ENCODE measurements at regions not wholly inside any gene's neighbourhood (a gene's known extent, or its start where the extent isn't known, plus 50 kb on each side); places are given as distances from the start of the nearest gene placed in this dataset.

DNA sequence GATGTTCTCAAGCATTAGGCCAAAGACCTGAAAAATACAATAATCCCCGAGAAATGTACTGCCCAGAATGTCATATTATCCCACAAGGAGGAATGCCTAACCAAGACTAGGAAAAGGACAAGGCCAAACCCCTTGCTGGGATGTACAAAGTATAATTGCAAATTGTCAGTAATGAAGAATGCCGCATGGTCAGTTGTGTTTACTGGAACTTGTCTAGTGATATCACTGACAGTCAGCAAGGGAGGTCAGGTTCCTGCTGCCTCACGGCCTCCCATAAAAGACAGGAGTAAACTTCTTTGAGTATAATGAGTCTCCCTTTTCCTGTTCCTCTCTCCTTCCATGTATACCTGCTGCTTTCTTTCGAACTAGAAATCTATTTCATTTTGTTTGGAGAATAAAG is 222.8 kb downstream of the RHOU start:
- 100% methylated on average over 1 of the region's 4 CpGs for WGBS (ENCODE audit: insufficient coverage, low lambda C conversion rate)

GRCh38 chr1:228958741-228959140 is 223.5 kb downstream of the RHOU start:
- no peaks in the 10 kb centered on the region for H3K36me3 ChIP-seq (ENCODE audit: control insufficient read depth, insufficient read depth, low read length)

More for the DNA sequence above, 222.8 kb downstream of the RHOU start:
- no peak for DNase-seq
- Histone ChIP-seq H3K4me3 (ENCODE audit: low read length) (no peak overlapping the region), H3K9me3 (ENCODE audit: control insufficient read depth, low read depth, low read length) (no peaks in the 10 kb centered on the region), H3K36me3 (ENCODE audit: control insufficient read depth, insufficient read depth, low read length) (no peaks in the 10 kb centered on the region), H3K27me3 (ENCODE audit: control insufficient read depth, insufficient read depth, low read length) (no peaks in the 10 kb centered on the region), H3K4me1 (ENCODE audit: control insufficient read depth, insufficient read depth, low read length) (no peaks in the 10 kb centered on the region), H3K27ac (ENCODE audit: low read length) (no peak overlapping the region)

DNA sequence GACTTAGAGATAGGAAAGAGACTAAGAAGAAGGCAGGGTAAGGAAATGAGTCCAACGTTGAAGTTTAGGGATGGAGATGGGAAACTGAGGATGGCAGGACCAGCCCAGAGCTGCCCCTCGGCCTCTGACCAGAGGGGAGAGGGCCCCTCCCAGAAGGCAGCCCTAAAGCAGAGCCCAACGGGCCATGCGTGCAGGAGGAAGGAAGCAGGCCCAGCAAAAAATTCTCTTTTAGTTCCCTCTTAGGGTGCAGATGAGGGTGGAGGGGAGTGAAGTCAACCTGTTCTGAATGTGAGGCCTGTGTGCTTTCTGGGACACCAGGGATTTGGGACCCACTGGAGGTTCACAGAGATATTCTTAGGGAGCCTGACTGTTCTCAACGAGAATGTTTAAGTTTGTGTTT is 225.4 kb downstream of the RHOU start:
- H3K27me3 ChIP-seq (ENCODE audit: control insufficient read depth, insufficient read depth, low read length): no peaks in the 10 kb centered on the region
- H3K9me3 ChIP-seq (ENCODE audit: control insufficient read depth, low read depth, low read length): no peaks in the 10 kb centered on the region
- H3K4me1 ChIP-seq (ENCODE audit: control insufficient read depth, insufficient read depth, low read length): peaks cover 12% of the 10 kb centered on the region
- 100% methylated on average over 1 of the region's 5 CpGs for WGBS (ENCODE audit: insufficient coverage, low lambda C conversion rate)
- DNase-seq: no peak
- H3K4me3 ChIP-seq (ENCODE audit: low read length): no peak overlapping the region
- no peak overlapping the region for H3K27ac ChIP-seq (ENCODE audit: low read length)
- no peaks in the 10 kb centered on the region for H3K36me3 ChIP-seq (ENCODE audit: control insufficient read depth, insufficient read depth, low read length)

More at GRCh38 chr1:228958741-228959140, 223.5 kb downstream of the RHOU start:
- 70% methylated on average over 2 of the region's 2 CpGs for WGBS (ENCODE audit: insufficient coverage, low lambda C conversion rate)
- Histone ChIP-seq H3K4me1 (ENCODE audit: control insufficient read depth, insufficient read depth, low read length) (peaks cover 4% of the 10 kb centered on the region), H3K4me3 (ENCODE audit: low read length) (no peak overlapping the region), H3K27me3 (ENCODE audit: control insufficient read depth, insufficient read depth, low read length) (no peaks in the 10 kb centered on the region), H3K9me3 (ENCODE audit: control insufficient read depth, low read depth, low read length) (no peaks in the 10 kb centered on the region), H3K27ac (ENCODE audit: low read length) (no peak overlapping the region)
- no peak for DNase-seq

DNA sequence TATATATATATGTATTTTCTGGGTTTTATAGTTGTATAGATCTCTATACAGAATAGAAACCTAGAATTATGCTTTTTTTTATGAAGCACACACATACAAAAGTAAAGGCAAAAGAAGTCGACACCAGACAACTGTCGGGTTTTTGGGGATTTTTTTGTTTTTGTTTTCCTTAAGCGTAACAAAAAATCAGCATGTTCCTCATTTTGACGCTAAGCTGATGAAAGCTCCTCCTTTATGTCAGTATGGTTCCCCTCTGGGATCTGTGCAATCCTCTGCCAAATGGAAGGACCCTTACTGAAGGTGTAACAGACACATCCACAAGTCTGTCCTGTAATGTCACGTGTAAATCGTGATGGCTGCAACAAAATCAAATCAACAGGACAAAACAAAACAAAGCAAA is 226.2 kb downstream of the RHOU start:
- no peaks in the 10 kb centered on the region for H3K27me3 ChIP-seq (ENCODE audit: control insufficient read depth, insufficient read depth, low read length)
- no peak overlapping the region for H3K4me3 ChIP-seq (ENCODE audit: low read length)
- no peaks in the 10 kb centered on the region for H3K9me3 ChIP-seq (ENCODE audit: control insufficient read depth, low read depth, low read length)
- 100% methylated on average over 1 of the region's 6 CpGs for WGBS (ENCODE audit: insufficient coverage, low lambda C conversion rate)
- no peak overlapping the region for H3K27ac ChIP-seq (ENCODE audit: low read length)
- peaks cover 12% of the 10 kb centered on the region for H3K4me1 ChIP-seq (ENCODE audit: control insufficient read depth, insufficient read depth, low read length)
- no peak for DNase-seq
- no peaks in the 10 kb centered on the region for H3K36me3 ChIP-seq (ENCODE audit: control insufficient read depth, insufficient read depth, low read length)

DNA sequence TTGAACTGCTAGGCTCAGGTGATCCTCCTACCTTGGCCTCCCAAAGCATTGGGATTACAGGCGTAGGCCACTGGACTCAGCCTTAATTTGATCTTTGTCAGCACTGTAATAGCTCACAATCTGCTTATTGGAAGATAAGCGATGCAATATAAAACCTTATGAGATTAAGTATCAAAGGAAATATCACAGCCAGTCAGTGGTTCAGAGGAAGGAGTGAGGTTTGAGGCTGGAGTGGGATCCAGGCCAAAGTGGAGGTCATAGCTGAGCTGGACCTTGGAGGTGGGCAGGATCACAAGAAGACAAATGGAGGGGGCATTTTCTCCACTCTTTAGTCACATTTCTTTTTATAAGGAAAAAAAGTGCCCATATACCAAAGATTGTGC is 228.5 kb downstream of the RHOU start:
- no CpG with 5 or more reads among the region's 2 CpGs for WGBS (ENCODE audit: insufficient coverage, low lambda C conversion rate)
- H3K27ac ChIP-seq (ENCODE audit: low read length): peak overlapping the region; percentile 65
- DNase-seq: no peak

GRCh38 chr1:228964178-228965089 is 229.2 kb downstream of the RHOU start:
- WGBS (ENCODE audit: insufficient coverage, low lambda C conversion rate): 80% methylated on average over 6 of the region's 12 CpGs
- Histone ChIP-seq H3K27ac (ENCODE audit: low read length) (peak overlapping the region; percentile 65), H3K36me3 (ENCODE audit: control insufficient read depth, insufficient read depth, low read length) (no peaks in the 10 kb centered on the region), H3K4me1 (ENCODE audit: control insufficient read depth, insufficient read depth, low read length) (peaks cover 12% of the 10 kb centered on the region), H3K9me3 (ENCODE audit: control insufficient read depth, low read depth, low read length) (no peaks in the 10 kb centered on the region), H3K4me3 (ENCODE audit: low read length) (no peak overlapping the region), H3K27me3 (ENCODE audit: control insufficient read depth, insufficient read depth, low read length) (no peaks in the 10 kb centered on the region)
- DNase-seq: peak; percentile 49 to 65

More for the DNA sequence above, 228.5 kb downstream of the RHOU start:
- no peak overlapping the region for H3K4me3 ChIP-seq (ENCODE audit: low read length)
- peaks cover 12% of the 10 kb centered on the region for H3K4me1 ChIP-seq (ENCODE audit: control insufficient read depth, insufficient read depth, low read length)
- no peaks in the 10 kb centered on the region for H3K9me3 ChIP-seq (ENCODE audit: control insufficient read depth, low read depth, low read length)
- H3K36me3 ChIP-seq (ENCODE audit: control insufficient read depth, insufficient read depth, low read length): no peaks in the 10 kb centered on the region
- no peaks in the 10 kb centered on the region for H3K27me3 ChIP-seq (ENCODE audit: control insufficient read depth, insufficient read depth, low read length)

GRCh38 chr1:228968891-228969606 is 233.8 kb downstream of the RHOU start:
- H3K27me3 ChIP-seq (ENCODE audit: control insufficient read depth, insufficient read depth, low read length): no peaks in the 10 kb centered on the region
- no peak overlapping the region for H3K4me3 ChIP-seq (ENCODE audit: low read length)
- H3K4me1 ChIP-seq (ENCODE audit: control insufficient read depth, insufficient read depth, low read length): peaks cover 6% of the 10 kb centered on the region
- H3K27ac ChIP-seq (ENCODE audit: low read length): no peak overlapping the region
- WGBS (ENCODE audit: insufficient coverage, low lambda C conversion rate): 100% methylated on average over 2 of the region's 15 CpGs
- no peaks in the 10 kb centered on the region for H3K36me3 ChIP-seq (ENCODE audit: control insufficient read depth, insufficient read depth, low read length)
- no peak for DNase-seq
- no peaks in the 10 kb centered on the region for H3K9me3 ChIP-seq (ENCODE audit: control insufficient read depth, low read depth, low read length)

DNA sequence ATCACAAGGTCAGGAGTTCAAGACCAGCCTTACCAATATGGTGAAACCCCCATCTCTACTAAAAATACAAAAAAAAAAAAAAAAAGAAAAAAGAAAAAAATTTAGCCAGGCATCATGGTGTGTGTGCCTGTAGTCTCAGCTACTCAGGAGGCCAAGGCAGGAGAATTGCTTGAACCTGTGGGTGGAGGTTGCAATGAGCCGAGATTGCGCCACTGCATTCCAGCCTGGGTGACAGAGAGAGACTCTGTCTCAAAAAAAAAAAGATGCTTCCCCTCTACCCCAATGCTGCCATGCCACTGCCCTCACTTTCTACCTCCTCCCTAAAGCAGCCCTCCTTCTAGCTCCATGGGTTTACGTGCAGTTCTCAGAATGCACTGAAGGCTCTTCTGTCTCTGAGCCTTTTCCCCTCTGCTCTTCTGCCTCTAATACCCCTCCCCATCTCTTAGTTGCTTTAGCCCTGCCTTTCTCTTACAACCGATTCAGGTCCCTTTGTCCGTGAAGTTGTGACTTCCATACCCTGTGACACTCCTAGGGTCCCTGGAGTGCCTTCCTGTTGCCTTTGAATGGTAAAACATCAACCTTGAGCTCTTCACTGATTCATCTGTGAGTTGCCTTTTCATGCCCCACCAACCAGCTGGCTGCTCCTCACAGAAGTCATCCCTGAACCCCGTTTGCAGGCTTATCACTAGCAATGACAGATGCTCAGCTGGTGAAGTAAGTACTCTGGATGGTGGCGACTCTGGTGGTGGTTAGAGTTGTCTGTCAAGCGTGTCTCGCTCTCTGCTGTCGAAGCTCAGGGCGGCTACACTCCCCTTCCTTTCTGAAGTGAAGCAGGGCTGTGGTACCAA is 234.9 kb downstream of the RHOU start:
- no peaks in the 10 kb centered on the region for H3K27me3 ChIP-seq (ENCODE audit: control insufficient read depth, insufficient read depth, low read length)
- no peak overlapping the region for H3K27ac ChIP-seq (ENCODE audit: low read length)
- H3K9me3 ChIP-seq (ENCODE audit: control insufficient read depth, low read depth, low read length): no peaks in the 10 kb centered on the region
- DNase-seq: no peak
- 100% methylated on average over 3 of the region's 11 CpGs for WGBS (ENCODE audit: insufficient coverage, low lambda C conversion rate)
- no peaks in the 10 kb centered on the region for H3K4me1 ChIP-seq (ENCODE audit: control insufficient read depth, insufficient read depth, low read length)
- no peaks in the 10 kb centered on the region for H3K36me3 ChIP-seq (ENCODE audit: control insufficient read depth, insufficient read depth, low read length)
- no peak overlapping the region for H3K4me3 ChIP-seq (ENCODE audit: low read length)

GRCh38 chr1:228972576-228972975 is 237.3 kb downstream of the RHOU start:
- no peaks in the 10 kb centered on the region for H3K9me3 ChIP-seq (ENCODE audit: control insufficient read depth, low read depth, low read length)
- no peaks in the 10 kb centered on the region for H3K36me3 ChIP-seq (ENCODE audit: control insufficient read depth, insufficient read depth, low read length)
- no CpG with 5 or more reads among the region's 2 CpGs for WGBS (ENCODE audit: insufficient coverage, low lambda C conversion rate)
- no peak for DNase-seq
- H3K27me3 ChIP-seq (ENCODE audit: control insufficient read depth, insufficient read depth, low read length): no peaks in the 10 kb centered on the region
- H3K27ac ChIP-seq (ENCODE audit: low read length): no peak overlapping the region
- H3K4me3 ChIP-seq (ENCODE audit: low read length): no peak overlapping the region
- H3K4me1 ChIP-seq (ENCODE audit: control insufficient read depth, insufficient read depth, low read length): no peaks in the 10 kb centered on the region

DNA sequence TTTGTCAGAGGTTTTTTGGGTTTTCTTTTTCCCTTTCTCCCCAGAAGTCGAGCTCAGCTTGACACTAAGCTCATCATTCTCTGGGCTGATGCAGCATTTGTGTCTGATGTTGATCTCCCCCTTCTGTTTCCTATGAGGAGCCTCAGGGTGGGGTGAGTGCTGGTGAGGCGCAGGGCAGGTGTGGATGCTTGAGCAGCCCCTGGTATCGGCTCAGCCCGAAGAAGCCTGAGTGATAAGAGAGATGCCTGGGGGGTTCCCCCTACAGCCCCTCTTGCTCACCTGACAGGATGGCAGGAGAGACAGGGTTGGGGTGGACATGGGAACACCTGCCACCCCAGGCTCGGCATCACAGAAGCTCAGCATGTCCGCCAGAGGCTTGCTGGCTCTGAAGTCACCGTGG is 239.0 kb downstream of the RHOU start:
- no peaks in the 10 kb centered on the region for H3K36me3 ChIP-seq (ENCODE audit: control insufficient read depth, insufficient read depth, low read length)
- no peak overlapping the region for H3K27ac ChIP-seq (ENCODE audit: low read length)
- no peaks in the 10 kb centered on the region for H3K9me3 ChIP-seq (ENCODE audit: control insufficient read depth, low read depth, low read length)
- H3K27me3 ChIP-seq (ENCODE audit: control insufficient read depth, insufficient read depth, low read length): no peaks in the 10 kb centered on the region
- no peak overlapping the region for H3K4me3 ChIP-seq (ENCODE audit: low read length)
- DNase-seq: no peak
- H3K4me1 ChIP-seq (ENCODE audit: control insufficient read depth, insufficient read depth, low read length): no peaks in the 10 kb centered on the region
- WGBS (ENCODE audit: insufficient coverage, low lambda C conversion rate): no CpG with 5 or more reads among the region's 7 CpGs
